Vagina (tissue), 2 donors: ENCODE measurements at regions not wholly inside any gene's neighbourhood (a gene's known extent, or its start where the extent isn't known, plus 50 kb on each side); places are given as distances from the start of the nearest gene placed in this dataset.

Source experiments
- CTCF ChIP-seq, 3 experiments: fragments of 450-650 bp in 2 of 3; fragments of 200-600 bp in 1 of 3; sonication (generic) in 1 of 3; IDR thresholded peaks; one replicate each; pipeline ENCODE4 v1.5.1; 2017 to 2019; ENCODE audit warnings: antibody characterized with exemption in 3 of 3, mild to moderate bottlenecking in 2 of 3, moderate library complexity in 2 of 3
- POLR2A ChIP-seq, 2 donors: fragments of 450-650 bp; IDR thresholded peaks; one replicate each; pipeline ENCODE4 v1.6.1; 2017; ENCODE audit warnings: antibody characterized with exemption in 2 of 2, mild to moderate bottlenecking in 2 of 2, moderate library complexity in 2 of 2
- POLR2AphosphoS5 ChIP-seq, 2 donors: sonication (generic); formaldehyde crosslinking; IDR thresholded peaks; one replicate each; pipeline ENCODE4 v1.9.0; 2017; ENCODE audit warnings: antibody characterized with exemption in 2 of 2, mild to moderate bottlenecking in 2 of 2, low read depth in 1 of 2; ENCODE audit not compliant: insufficient read depth in 1 of 2

GRCh38 chr11:26823963-26824362 is 102.1 kb upstream of the SLC5A12 start:
- TF ChIP-seq POLR2A (IDR thresholded peaks at IDR 0.05), result no peak
- TF ChIP-seq CTCF (IDR thresholded peaks at IDR 0.05), result no peak
- TF ChIP-seq POLR2AphosphoS5 (IDR thresholded peaks at IDR 0.05; ENCODE audit: insufficient read depth in 1 of 2, low read depth in 1 of 2), result no peak
